GM21576 (cell line): ENCODE measurements at regions not wholly inside any gene's neighbourhood (a gene's known extent, or its start where the extent isn't known, plus 50 kb on each side); places are given as distances from the start of the nearest gene placed in this dataset.
"Not testable (repeated sequence)": the region's sequence is repeated elsewhere in the genome, so short reads cannot be mapped to it uniquely, and the experiment has no call there.

Experiments used
- ATAC-seq: cut with Tn5 transposase; IDR thresholded peaks from one replicate; pipeline ENCODE4 v1.9.1; 2021; ENCODE audit warnings: mild to moderate bottlenecking, moderate library complexity; ENCODE audit not compliant: unreplicated experiment

DNA sequence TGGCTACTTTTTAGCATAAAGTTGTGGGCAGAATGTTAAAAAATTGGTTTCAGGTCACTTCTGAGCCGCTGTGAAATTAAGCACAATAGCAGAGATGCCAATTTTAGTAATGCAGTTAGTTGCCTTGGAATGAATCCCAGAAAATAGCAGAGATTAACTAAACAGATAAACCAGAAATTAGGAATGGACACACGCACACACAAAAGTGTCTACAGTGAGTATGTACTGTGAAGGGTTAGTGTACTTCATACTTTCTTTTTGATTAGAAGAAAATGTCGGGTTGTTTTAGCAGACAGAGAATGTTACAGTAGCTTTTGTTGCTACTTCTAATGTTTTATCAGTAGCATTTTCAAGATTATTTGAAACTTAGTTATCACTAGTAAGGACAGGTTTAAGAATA lies 106.7 kb downstream of the LEPR start:
- no peak for ATAC-seq

- no peak for ATAC-seq
Observed at GRCh38 chr1:65527707-65528503, 107.4 kb downstream of the LEPR start.

GRCh38 chr1:65531972-65532570 lies 111.6 kb downstream of the LEPR start:
- no peak for ATAC-seq

- ATAC-seq = no peak
Observed at GRCh38 chr1:65535981-65536380, 115.5 kb downstream of the LEPR start.

DNA sequence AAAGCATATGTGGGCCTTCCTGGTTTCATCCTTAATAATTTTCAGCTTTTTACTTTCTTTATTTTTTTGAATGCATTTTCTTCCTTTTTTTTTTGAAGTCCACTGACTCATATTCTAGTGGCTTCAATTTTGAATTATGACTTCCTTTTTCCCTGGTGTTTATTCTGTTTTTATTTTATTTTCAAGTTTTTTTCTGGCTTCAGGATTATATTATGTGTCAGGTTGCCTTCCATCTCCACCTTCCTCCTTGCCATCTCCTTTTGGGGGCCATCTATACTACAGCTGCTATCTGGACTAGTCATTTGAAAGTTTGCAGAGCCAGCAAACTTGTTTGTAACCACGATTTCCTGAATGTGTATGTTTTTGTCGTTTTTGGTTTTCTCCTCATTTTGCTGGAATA lies 117.6 kb downstream of the LEPR start:
- ATAC-seq = no peak

DNA sequence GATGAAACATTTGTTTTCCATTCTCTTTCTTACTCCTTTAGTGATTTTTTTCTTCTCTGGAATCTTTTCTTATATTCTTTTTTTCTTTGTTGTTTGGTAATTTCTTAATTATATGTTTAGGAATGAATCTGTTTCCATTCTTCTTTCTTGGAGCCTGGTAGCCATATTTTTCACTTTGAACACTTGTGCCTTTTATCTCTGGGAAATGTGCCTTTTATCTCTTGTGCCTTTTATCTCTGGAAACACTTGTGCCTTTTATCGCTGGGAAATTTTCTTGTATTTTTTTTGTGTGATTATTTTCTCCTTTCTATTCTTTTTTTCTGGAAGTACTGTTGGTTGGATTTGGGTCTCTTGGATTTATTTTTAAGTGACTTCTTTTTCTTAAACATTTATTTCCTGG lies 118.2 kb downstream of the LEPR start:
- no peak for ATAC-seq

DNA sequence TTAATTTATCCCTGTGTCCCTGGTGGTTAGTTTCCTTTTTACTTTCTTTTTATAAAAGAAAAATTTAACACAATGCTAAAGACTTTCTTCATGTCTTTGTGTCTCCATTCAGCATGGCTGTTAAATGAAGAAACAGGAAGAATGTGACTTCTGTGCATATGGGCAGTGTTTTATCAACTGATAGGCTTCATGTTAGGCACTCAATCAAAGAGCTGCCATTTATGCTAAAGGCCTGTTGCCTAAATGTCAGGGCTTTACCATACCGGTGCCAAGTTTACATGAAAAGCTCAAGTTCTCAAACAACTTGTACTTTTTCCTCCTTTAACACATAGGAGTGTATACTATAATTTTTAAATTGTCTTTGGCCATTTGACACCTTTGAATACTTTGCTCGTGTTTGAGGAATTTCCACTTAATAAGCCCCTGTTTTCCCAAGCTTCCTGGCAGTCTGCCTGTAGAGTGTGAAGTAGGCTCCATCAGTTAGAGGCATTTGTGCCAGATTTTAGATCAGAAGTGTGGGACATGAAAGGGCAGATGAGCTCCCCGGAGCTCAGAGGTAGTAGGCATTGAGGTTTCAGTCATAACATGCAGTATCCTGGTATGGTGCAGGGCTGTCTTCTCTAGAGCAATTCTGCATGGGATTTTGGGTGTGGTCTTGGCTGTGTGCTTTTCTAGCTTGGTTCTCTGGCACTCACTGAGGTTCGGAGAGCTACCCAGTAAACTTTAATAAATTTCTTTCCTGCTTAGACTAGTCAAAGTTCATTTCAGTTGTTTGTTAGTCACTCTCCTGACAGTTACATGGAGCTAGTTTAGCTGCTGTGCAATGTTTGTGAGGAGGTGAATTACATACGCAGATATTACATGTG lies 119.0 kb downstream of the LEPR start:
- ATAC-seq = no peak

DNA sequence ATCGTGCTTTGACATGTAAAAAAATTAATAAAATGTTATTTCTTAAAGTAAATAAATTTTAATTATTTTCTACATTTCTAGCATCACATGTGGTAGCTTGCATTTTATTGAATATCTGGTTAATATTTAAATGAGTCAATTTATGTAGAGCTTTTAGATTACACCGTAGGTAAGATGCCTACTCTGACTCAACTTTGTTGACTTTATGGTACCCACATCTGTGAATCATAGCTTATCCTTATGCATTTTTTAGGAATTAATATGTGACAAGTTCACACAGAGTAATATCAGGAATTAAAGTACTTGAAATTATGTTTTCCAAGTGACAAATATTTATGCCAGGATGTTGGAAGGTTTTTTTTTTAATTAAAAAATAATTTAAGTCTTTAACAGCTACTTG lies 120.7 kb downstream of the LEPR start:
- ATAC-seq = no peak

- no peak for ATAC-seq
Observed at GRCh38 chr1:65541865-65542264, 121.4 kb downstream of the LEPR start.

GRCh38 chr1:65542592-65542991 lies 122.1 kb downstream of the LEPR start:
- not testable (repeated sequence) for ATAC-seq

GRCh38 chr1:65550306-65551010 lies 130.0 kb downstream of the LEPR start:
- not testable (repeated sequence) for ATAC-seq

- ATAC-seq = not testable (repeated sequence)
Observed at GRCh38 chr1:65552484-65552883, 132.0 kb downstream of the LEPR start.

GRCh38 chr1:65554086-65554764 lies 133.8 kb downstream of the LEPR start:
- ATAC-seq = not testable (repeated sequence)

DNA sequence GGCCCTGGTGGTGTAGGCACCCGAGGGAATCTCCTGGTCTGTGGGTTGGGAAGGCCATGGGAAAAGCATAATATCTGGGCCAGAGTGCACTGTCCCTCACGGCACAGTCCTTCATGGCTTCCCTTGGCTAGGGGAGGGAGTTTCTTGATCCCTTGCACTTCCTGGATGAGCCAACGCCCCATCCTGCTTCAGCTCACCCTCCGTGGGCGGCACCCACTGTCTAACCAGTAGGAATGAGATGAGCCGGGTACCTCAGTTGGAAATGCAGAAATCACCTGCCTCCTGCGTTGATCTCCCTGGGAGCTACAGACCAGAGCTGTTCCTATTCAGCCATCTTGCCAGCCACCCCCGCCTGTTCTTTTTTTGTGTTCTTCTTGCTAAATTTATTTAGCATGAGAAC lies 134.4 kb downstream of the LEPR start:
- no peak for ATAC-seq

DNA sequence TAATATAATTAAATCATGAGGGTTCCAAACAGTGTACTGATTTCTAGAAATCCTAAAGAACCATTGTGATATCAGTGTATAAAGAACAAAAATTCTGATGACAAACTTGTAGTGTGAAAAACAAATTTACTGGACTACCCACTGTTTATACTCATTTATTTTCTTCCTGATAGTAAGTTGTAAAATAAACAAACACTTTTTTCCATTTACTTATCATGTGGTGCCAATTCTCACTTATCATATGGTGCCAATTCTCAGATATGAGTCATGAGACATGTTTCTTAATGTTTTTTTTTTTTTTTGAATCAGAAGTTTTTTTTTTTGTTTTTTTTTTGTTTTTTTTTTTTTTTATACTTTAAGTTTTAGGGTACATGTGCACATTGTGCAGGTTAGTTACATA lies 137.7 kb downstream of the LEPR start:
- no peak for ATAC-seq

DNA sequence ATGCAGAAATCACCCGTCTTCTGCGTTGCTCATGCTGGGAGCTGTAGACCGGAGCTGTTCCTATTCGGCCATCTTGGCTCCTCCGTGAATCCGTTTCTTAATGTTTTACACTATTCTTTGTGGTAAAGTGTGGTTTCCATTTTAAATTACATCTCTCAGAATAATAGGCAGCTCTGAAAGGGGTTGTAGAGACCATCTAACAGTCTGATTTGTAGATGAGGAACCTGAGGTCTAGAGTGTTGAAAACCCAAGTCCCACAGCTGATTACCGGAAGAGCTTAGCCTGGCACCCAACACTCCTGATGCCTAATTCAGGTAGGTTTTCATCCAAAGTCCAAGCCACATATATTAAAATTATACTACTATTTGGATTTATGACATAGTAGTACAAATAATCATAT lies 144.0 kb downstream of the LEPR start:
- no peak for ATAC-seq

GRCh38 chr1:65568285-65568684 lies 147.8 kb downstream of the LEPR start:
- ATAC-seq = no peak

- ATAC-seq = no peak
Observed at GRCh38 chr1:65572701-65573421, 152.4 kb downstream of the LEPR start.

- ATAC-seq = no peak
Observed at GRCh38 chr1:65577278-65577677, 156.8 kb downstream of the LEPR start.

DNA sequence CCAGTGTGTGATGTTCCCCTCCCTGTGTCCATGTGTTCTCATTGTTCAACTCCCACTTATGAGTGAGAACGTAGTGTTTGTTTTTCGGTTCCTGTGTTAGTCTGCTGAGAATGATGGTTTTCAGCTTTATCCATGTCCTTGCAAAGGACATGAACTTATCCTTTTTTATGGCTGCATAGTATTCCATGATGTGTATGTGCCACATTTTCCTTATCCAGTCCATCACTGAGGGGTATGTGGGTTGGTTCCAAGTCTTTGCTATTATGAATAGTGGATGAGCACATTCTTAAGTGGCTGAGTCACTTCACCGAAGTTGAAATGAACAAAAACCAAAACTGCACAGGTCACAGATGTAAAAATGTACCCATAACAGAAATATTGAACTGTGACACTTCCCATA lies 157.5 kb downstream of the LEPR start:
- ATAC-seq = not testable (repeated sequence)
